Loucy (cell line): ENCODE measurements at regions not wholly inside any gene's neighbourhood (a gene's known extent, or its start where the extent isn't known, plus 50 kb on each side); places are given as distances from the start of the nearest gene placed in this dataset.

ENCODE experiments used
- EZH2phosphoT487 ChIP-seq: fragments of 200-600 bp; IDR thresholded peaks from 2 replicates; pipeline ENCODE4 v1.6.1; 2018; ENCODE audit warnings: antibody characterized with exemption, mild to moderate bottlenecking, moderate library complexity, borderline replicate concordance
- TF ChIP-seq, protein P1 (sequence below): fragments of 200-600 bp; sonication (generic); conservative IDR thresholded peaks from 2 replicates; pipeline ENCODE4 v1.5.1; 2014; ENCODE audit warnings: mild to moderate bottlenecking, antibody characterized with exemption, low read length

DNA sequence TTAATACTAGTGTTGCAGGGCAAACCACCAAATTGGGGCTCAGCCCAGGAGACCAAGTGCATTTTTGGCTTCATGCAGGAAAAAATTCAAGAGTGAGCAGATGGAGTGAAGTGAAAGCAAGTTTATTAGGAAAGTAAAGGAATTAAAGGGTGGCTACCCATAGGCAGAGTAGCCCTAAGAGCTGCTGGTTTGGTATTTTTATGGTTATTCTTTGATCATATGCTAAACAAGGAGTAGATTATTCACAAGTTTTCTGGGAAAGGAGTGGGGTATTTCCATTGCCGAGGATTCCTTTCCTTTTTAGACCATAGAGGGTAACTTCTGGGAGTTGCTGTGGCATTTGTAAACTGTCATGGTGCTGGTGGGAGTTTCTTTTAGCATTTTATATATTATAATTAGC lies 459.0 kb downstream of the KLF5 start:
- TF ChIP-seq, protein P1, sequence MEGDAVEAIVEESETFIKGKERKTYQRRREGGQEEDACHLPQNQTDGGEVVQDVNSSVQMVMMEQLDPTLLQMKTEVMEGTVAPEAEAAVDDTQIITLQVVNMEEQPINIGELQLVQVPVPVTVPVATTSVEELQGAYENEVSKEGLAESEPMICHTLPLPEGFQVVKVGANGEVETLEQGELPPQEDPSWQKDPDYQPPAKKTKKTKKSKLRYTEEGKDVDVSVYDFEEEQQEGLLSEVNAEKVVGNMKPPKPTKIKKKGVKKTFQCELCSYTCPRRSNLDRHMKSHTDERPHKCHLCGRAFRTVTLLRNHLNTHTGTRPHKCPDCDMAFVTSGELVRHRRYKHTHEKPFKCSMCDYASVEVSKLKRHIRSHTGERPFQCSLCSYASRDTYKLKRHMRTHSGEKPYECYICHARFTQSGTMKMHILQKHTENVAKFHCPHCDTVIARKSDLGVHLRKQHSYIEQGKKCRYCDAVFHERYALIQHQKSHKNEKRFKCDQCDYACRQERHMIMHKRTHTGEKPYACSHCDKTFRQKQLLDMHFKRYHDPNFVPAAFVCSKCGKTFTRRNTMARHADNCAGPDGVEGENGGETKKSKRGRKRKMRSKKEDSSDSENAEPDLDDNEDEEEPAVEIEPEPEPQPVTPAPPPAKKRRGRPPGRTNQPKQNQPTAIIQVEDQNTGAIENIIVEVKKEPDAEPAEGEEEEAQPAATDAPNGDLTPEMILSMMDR, result no peak
- TF ChIP-seq EZH2phosphoT487, result no peak
